ENCODE measurements at regions not wholly inside any gene's neighbourhood (a gene's known extent, or its start where the extent isn't known, plus 50 kb on each side); places are given as distances from the start of the nearest gene placed in this dataset.

DNA sequence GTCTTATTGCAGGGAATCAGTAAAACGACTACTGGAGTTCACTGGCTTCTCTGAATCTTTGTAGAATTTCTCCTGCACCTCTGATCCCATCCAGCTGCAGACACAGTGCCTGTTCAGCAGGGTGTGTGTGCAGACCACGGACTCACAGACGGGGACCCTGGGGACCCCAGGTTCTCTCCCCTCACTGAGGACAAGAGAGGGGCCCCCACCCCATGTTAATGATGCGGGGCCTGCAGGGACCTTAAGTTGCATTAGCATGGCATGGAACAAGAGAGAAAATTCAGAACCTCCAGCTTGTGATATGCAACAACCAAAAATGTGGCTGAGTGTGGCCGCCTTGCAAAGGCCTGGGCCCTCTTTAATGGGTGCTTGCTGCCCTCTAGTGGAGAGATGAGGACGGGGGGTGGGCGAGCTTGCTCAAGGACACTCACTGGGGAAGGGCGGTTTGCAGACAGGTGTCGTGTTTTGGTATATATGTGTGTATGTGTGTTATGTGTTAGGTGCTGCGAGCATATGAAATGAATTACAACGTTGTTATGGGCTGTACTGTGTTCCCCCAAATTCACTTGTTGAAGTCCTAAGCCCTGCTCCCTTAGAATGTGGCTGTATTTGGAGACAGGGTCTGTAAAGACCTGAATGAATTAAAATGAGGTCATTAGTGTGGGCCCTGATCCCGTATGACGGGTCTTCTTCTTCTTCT lies 84.4 kb upstream of the SEPTIN5 start:
- no peak overlapping the region for H3K4me3 ChIP-seq
- no peaks in the 10 kb centered on the region for H3K27me3 ChIP-seq
- DNase-seq (ENCODE audit: low spot score), result peak; percentile 66
- H3K27ac ChIP-seq, result no peak overlapping the region
- H3K9me3 ChIP-seq, result no peaks in the 10 kb centered on the region
- no peaks in the 10 kb centered on the region for H3K36me3 ChIP-seq
- H3K4me1 ChIP-seq, result no peaks in the 10 kb centered on the region
- TF ChIP-seq, protein P1, sequence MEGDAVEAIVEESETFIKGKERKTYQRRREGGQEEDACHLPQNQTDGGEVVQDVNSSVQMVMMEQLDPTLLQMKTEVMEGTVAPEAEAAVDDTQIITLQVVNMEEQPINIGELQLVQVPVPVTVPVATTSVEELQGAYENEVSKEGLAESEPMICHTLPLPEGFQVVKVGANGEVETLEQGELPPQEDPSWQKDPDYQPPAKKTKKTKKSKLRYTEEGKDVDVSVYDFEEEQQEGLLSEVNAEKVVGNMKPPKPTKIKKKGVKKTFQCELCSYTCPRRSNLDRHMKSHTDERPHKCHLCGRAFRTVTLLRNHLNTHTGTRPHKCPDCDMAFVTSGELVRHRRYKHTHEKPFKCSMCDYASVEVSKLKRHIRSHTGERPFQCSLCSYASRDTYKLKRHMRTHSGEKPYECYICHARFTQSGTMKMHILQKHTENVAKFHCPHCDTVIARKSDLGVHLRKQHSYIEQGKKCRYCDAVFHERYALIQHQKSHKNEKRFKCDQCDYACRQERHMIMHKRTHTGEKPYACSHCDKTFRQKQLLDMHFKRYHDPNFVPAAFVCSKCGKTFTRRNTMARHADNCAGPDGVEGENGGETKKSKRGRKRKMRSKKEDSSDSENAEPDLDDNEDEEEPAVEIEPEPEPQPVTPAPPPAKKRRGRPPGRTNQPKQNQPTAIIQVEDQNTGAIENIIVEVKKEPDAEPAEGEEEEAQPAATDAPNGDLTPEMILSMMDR (IDR thresholded peaks at IDR 0.05), result peak; percentile 82 to 94

DNA sequence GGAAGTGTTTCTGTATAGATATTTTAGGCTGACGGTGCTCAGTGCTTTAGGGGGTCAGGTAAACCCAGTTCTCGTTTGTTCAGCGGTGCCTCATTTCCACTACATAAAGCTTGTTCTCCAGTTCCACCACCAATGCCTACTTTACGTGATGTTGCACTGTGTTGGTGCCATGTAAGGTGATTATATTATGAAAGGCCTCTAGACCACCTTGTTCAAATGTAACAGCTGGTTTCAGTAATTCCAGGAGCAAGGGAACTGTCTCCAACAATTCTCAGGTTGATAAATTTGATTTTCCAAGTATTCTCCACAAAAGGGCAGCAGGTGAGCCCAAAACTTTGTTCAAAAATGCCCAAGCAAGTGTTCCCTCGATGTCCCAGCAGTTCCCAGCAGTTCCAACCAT lies 83.7 kb upstream of the SEPTIN5 start:
- H3K27ac ChIP-seq, result no peak overlapping the region
- TF ChIP-seq, protein P1 (IDR thresholded peaks at IDR 0.05), result no peak
- no peaks in the 10 kb centered on the region for H3K36me3 ChIP-seq
- H3K4me1 ChIP-seq, result no peaks in the 10 kb centered on the region
- H3K27me3 ChIP-seq, result no peaks in the 10 kb centered on the region
- no peaks in the 10 kb centered on the region for H3K9me3 ChIP-seq
- no peak for DNase-seq (ENCODE audit: low spot score)
- no peak overlapping the region for H3K4me3 ChIP-seq

DNA sequence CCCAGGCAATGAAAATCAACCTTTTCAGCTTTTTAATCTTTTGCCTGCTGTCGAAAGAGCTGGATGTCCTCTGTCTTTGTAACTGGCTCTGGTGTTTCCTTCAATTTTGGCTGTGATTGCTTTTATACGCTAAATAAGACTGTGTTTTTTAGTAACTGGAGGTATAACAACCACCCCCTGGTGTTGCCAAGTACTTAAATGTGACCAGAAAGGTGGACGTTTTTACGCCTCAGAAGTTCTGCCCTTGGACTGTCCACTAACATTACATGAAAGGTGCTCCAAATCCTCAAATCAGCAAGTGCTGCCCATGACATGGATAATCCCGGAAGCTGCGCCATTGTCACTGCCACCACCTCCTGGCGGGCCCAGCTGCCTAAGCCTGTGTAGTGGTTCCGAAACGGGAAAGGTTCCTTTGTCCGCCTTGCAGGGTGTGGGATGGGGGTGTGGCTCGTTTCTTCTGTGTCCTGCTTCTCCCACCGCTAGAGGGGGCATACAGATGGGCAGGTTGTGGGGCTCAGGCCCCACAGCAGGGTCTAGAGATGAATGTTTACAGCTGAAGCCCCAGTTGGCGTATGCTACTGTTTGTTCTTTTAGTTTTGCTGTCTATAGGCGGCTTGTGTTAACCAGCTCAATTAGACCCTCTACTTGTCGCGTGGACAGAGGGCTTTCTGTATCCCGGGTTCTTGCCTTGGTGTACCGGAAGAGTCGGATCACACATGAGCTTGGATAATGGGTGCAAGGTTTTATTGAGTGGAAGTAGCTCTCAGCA lies 82.2 kb upstream of the SEPTIN5 start:
- Histone ChIP-seq H3K4me3 (no peak overlapping the region), H3K27ac (no peak overlapping the region)
- TF ChIP-seq, protein P1 (IDR thresholded peaks at IDR 0.05), result peak in 1 of 2 donors; percentile 45

DNA sequence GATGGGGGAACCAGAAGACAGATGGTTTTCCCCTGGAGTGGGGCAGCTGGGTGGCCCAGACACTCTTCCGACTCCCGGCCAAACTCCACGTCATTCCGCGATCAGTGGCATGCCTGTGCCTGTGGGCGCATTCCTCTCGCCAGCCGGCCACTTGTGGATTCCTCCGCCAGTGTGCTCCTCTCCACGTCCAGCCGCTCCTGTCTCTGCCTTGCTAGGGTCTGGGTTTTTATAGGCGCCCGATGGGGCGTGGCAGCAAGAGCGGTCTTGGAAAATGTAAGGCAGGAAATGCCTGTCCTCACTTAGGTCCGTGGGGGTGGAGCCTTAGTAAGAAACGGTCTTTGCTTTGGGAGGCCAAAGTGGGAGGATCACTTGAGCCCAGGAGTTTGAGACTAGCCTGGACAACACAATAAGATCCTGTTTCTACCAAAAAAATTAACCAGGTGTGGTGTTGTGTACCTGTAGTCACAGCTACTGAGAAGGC lies 81.6 kb upstream of the SEPTIN5 start:
- TF ChIP-seq, protein P1 (IDR thresholded peaks at IDR 0.05), result no peak
- no peaks in the 10 kb centered on the region for H3K27me3 ChIP-seq
- no peak overlapping the region for H3K4me3 ChIP-seq
- H3K36me3 ChIP-seq, result no peaks in the 10 kb centered on the region
- H3K27ac ChIP-seq, result no peak overlapping the region
- no peak for DNase-seq (ENCODE audit: low spot score)
- no peaks in the 10 kb centered on the region for H3K4me1 ChIP-seq
- H3K9me3 ChIP-seq, result no peaks in the 10 kb centered on the region

More for the DNA sequence above, 82.2 kb upstream of the SEPTIN5 start:
- Histone ChIP-seq H3K27me3 (no peaks in the 10 kb centered on the region), H3K4me1 (no peaks in the 10 kb centered on the region), H3K36me3 (no peaks in the 10 kb centered on the region), H3K9me3 (no peaks in the 10 kb centered on the region)
- DNase-seq (ENCODE audit: low spot score), result no peak

DNA sequence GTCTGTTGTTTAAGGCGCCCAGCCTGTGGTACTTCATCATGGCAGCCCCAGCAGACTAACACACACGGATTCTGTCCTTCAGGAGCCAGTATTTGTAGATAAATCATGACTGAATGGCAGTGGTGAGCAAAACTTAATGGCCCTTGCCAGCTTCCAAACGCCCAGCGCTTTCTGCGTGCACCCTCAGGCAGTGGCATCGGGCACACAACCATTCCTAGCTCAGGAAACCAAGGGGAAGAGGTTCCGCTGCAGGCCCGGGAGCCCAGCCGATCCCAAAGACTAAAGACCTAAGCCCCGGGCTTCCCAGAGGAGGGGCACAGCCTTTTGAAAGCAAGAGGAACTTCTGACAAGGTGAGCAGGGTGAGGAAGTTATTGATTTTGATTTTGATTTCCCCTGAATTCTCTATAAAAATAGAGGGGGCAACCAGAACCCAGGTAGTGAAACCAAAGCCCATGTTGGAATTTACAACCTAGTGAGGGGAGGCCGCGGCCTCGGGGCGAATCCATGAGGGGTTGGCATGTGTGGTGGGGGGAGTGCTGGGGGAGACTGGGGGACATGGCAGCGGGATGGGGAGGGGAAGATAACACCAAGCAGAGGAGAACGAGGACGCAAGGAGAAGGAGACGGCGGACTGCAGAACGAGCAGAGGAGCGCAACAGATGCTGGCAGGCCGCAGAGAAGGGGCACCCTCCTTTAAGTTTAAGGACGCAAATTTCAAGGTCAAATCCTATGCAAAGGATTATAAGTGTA lies 79.9 kb upstream of the SEPTIN5 start:
- no peaks in the 10 kb centered on the region for H3K27me3 ChIP-seq
- H3K27ac ChIP-seq, result no peak overlapping the region
- TF ChIP-seq, protein P1 (IDR thresholded peaks at IDR 0.05), result no peak
- no peaks in the 10 kb centered on the region for H3K9me3 ChIP-seq
- no peak overlapping the region for H3K4me3 ChIP-seq
- H3K36me3 ChIP-seq, result no peaks in the 10 kb centered on the region
- no peaks in the 10 kb centered on the region for H3K4me1 ChIP-seq
- DNase-seq (ENCODE audit: low spot score), result no peak
